ENCODE measurements at regions not wholly inside any gene's neighbourhood (a gene's known extent, or its start where the extent isn't known, plus 50 kb on each side); places are given as distances from the start of the nearest gene placed in this dataset.

DNA sequence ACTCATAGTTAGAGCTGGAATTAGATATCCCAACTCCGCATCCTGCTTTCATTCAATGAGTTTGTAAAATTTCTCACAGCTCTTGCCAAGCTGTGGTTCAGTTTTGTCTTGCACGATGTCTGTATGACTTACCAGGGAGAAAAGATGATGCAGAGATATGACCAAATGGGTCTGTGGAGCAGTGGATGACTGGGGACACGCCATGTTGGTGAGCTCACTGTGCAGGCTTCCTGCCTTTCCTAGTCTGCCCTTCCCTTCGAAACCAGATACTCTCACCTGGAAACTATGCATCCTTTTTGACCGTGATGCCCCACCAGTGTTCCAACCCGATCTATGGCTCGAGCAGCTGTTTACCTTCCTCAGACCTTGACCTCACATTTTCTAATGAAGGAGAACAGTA lies 262.7 kb upstream of the BMP2 start:
- ChIA-PET CTCF (no interaction called here), POLR2A (no interaction called here)
- TF ChIP-seq, protein P1, sequence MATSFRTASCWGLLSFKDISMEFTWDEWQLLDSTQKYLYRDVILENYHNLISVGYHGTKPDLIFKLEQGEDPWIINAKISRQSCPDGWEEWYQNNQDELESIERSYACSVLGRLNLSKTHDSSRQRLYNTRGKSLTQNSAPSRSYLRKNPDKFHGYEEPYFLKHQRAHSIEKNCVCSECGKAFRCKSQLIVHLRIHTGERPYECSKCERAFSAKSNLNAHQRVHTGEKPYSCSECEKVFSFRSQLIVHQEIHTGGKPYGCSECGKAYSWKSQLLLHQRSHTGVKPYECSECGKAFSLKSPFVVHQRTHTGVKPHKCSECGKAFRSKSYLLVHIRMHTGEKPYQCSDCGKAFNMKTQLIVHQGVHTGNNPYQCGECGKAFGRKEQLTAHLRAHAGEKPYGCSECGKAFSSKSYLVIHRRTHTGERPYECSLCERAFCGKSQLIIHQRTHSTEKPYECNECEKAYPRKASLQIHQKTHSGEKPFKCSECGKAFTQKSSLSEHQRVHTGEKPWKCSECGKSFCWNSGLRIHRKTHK (tag by site-specific recombination; IDR thresholded peaks at IDR 0.05): no peak
- TF ChIP-seq ZBTB10 (tag by site-specific recombination; IDR thresholded peaks at IDR 0.05) (no peak), ZNF324 (tag by site-specific recombination; IDR thresholded peaks at IDR 0.05) (no peak), ZNF292 (tag by site-specific recombination; IDR thresholded peaks at IDR 0.05; ENCODE audit: borderline replicate concordance, low read depth) (no peak), ZBTB7A (tag by site-specific recombination; IDR thresholded peaks at IDR 0.05; ENCODE audit: low read depth) (no peak), ZNF174 (tag by site-specific recombination; IDR thresholded peaks at IDR 0.05) (no peak), SP3 (tag by site-specific recombination; IDR thresholded peaks at IDR 0.05) (no peak), ZNF404 (tag by site-specific recombination; IDR thresholded peaks at IDR 0.05) (no peak), ZNF610 (tag by site-specific recombination; IDR thresholded peaks at IDR 0.05; ENCODE audit: borderline replicate concordance) (no peak), OVOL3 (tag by site-specific recombination; IDR thresholded peaks at IDR 0.05) (no peak), ZNF626 (tag by site-specific recombination; IDR thresholded peaks at IDR 0.05) (no peak), ZNF274 (IDR thresholded peaks at IDR 0.05; ENCODE audit: low read length) (no peak), ZNF274 (tag by site-specific recombination; IDR thresholded peaks at IDR 0.05; ENCODE audit: borderline replicate concordance) (no peak), ZNF654 (tag by site-specific recombination; IDR thresholded peaks at IDR 0.05; ENCODE audit: low read depth) (no peak)
- TF ChIP-seq, protein P2, sequence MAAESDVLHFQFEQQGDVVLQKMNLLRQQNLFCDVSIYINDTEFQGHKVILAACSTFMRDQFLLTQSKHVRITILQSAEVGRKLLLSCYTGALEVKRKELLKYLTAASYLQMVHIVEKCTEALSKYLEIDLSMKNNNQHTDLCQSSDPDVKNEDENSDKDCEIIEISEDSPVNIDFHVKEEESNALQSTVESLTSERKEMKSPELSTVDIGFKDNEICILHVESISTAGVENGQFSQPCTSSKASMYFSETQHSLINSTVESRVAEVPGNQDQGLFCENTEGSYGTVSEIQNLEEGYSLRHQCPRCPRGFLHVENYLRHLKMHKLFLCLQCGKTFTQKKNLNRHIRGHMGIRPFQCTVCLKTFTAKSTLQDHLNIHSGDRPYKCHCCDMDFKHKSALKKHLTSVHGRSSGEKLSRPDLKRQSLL (tag by site-specific recombination; IDR thresholded peaks at IDR 0.05): no peak
- TF ChIP-seq, protein P3, sequence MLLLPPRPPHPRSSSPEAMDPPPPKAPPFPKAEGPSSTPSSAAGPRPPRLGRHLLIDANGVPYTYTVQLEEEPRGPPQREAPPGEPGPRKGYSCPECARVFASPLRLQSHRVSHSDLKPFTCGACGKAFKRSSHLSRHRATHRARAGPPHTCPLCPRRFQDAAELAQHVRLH (tag by site-specific recombination; IDR thresholded peaks at IDR 0.05): no peak
- TF ChIP-seq, protein P4, sequence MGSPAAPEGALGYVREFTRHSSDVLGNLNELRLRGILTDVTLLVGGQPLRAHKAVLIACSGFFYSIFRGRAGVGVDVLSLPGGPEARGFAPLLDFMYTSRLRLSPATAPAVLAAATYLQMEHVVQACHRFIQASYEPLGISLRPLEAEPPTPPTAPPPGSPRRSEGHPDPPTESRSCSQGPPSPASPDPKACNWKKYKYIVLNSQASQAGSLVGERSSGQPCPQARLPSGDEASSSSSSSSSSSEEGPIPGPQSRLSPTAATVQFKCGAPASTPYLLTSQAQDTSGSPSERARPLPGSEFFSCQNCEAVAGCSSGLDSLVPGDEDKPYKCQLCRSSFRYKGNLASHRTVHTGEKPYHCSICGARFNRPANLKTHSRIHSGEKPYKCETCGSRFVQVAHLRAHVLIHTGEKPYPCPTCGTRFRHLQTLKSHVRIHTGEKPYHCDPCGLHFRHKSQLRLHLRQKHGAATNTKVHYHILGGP (tag by site-specific recombination; IDR thresholded peaks at IDR 0.05): no peak
- Histone ChIP-seq H3K4me1 (ENCODE audit: control insufficient read depth, insufficient read depth, low read length) (no peaks in the 10 kb centered on the region), H3K4me3 (ENCODE audit: low read depth, low read length) (no peak overlapping the region), H3K27ac (ENCODE audit: extremely low read depth, low read depth, low read length) (no peak overlapping the region), H3K9me3 (ENCODE audit: control insufficient read depth, insufficient read depth, low read depth, low read length) (no peaks in the 10 kb centered on the region), H3K36me3 (ENCODE audit: control insufficient read depth in 2 of 2, insufficient read depth in 1 of 2, low read length in 2 of 2) (no peaks in the 10 kb centered on the region)

DNA sequence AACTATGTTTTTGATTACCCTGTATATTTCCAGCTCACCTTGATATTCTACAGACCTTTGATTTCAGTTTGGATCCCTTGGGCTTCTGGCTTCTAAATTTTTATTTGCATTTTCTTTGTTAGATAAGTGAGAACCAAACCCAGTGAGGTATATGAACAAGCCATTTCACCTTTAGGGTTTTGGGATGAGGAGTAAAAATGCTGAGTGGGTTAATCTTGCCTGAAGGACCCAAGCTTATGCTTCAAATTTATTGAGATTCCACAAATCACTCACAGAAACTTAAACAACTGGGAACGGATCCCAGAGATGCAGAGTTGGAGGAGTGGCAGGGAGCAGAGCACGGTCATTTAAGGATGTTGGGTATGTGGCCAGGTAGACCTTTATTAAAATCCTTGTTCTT lies 263.3 kb upstream of the BMP2 start:
- Histone ChIP-seq H3K4me1 (ENCODE audit: control insufficient read depth, insufficient read depth, low read length) (no peaks in the 10 kb centered on the region), H3K27ac (ENCODE audit: extremely low read depth, low read depth, low read length) (no peak overlapping the region), H3K9me3 (ENCODE audit: control insufficient read depth, insufficient read depth, low read depth, low read length) (no peaks in the 10 kb centered on the region), H3K4me3 (ENCODE audit: low read depth, low read length) (no peak overlapping the region), H3K36me3 (ENCODE audit: control insufficient read depth in 2 of 2, insufficient read depth in 1 of 2, low read length in 2 of 2) (no peaks in the 10 kb centered on the region)
- ChIA-PET POLR2A (no interaction called here), CTCF (no interaction called here)
- TF ChIP-seq ZSCAN16 (tag by site-specific recombination; IDR thresholded peaks at IDR 0.05) (no peak), ZNF76 (tag by site-specific recombination; IDR thresholded peaks at IDR 0.05; ENCODE audit: borderline replicate concordance, low read depth) (no peak), ZIC2 (tag by site-specific recombination; IDR thresholded peaks at IDR 0.05) (no peak), ZNF521 (tag by site-specific recombination; IDR thresholded peaks at IDR 0.05) (no peak), ZXDB (tag by site-specific recombination; IDR thresholded peaks at IDR 0.05) (no peak), ZNF792 (tag by site-specific recombination; IDR thresholded peaks at IDR 0.05) (no peak)
- TF ChIP-seq, protein P5, sequence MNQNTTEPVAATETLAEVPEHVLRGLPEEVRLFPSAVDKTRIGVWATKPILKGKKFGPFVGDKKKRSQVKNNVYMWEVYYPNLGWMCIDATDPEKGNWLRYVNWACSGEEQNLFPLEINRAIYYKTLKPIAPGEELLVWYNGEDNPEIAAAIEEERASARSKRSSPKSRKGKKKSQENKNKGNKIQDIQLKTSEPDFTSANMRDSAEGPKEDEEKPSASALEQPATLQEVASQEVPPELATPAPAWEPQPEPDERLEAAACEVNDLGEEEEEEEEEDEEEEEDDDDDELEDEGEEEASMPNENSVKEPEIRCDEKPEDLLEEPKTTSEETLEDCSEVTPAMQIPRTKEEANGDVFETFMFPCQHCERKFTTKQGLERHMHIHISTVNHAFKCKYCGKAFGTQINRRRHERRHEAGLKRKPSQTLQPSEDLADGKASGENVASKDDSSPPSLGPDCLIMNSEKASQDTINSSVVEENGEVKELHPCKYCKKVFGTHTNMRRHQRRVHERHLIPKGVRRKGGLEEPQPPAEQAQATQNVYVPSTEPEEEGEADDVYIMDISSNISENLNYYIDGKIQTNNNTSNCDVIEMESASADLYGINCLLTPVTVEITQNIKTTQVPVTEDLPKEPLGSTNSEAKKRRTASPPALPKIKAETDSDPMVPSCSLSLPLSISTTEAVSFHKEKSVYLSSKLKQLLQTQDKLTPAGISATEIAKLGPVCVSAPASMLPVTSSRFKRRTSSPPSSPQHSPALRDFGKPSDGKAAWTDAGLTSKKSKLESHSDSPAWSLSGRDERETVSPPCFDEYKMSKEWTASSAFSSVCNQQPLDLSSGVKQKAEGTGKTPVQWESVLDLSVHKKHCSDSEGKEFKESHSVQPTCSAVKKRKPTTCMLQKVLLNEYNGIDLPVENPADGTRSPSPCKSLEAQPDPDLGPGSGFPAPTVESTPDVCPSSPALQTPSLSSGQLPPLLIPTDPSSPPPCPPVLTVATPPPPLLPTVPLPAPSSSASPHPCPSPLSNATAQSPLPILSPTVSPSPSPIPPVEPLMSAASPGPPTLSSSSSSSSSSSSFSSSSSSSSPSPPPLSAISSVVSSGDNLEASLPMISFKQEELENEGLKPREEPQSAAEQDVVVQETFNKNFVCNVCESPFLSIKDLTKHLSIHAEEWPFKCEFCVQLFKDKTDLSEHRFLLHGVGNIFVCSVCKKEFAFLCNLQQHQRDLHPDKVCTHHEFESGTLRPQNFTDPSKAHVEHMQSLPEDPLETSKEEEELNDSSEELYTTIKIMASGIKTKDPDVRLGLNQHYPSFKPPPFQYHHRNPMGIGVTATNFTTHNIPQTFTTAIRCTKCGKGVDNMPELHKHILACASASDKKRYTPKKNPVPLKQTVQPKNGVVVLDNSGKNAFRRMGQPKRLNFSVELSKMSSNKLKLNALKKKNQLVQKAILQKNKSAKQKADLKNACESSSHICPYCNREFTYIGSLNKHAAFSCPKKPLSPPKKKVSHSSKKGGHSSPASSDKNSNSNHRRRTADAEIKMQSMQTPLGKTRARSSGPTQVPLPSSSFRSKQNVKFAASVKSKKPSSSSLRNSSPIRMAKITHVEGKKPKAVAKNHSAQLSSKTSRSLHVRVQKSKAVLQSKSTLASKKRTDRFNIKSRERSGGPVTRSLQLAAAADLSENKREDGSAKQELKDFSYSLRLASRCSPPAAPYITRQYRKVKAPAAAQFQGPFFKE (tag by site-specific recombination; IDR thresholded peaks at IDR 0.05; ENCODE audit: borderline replicate concordance): no peak
